Esophagus muscularis mucosa (tissue), 2 donors: ENCODE measurements at regions not wholly inside any gene's neighbourhood (a gene's known extent, or its start where the extent isn't known, plus 50 kb on each side); places are given as distances from the start of the nearest gene placed in this dataset.

Experiments
- POLR2A ChIP-seq: fragments of 450-650 bp; IDR thresholded peaks from one replicate; pipeline ENCODE4 v1.6.1; 2017; ENCODE audit warnings: antibody characterized with exemption, moderate library complexity, mild to moderate bottlenecking, low read depth
- POLR2AphosphoS5 ChIP-seq, 2 donors: sonication (generic); formaldehyde crosslinking; IDR thresholded peaks; one replicate each; pipeline ENCODE4 v1.6.1; 2017; ENCODE audit warnings: antibody characterized with exemption in 2 of 2

GRCh38 chr6:66103954-66104353, 396.9 kb upstream of the EYS start:
- TF ChIP-seq POLR2AphosphoS5 (IDR thresholded peaks at IDR 0.05) (no peak), POLR2A (no peak)
